ENCODE measurements at regions not wholly inside any gene's neighbourhood (a gene's known extent, or its start where the extent isn't known, plus 50 kb on each side); places are given as distances from the start of the nearest gene placed in this dataset.
"Not testable (repeated sequence)": the region's sequence is repeated elsewhere in the genome, so short reads cannot be mapped to it uniquely, and the experiment has no call there.

GRCh38 chr12:14219670-14220069 lies 145.8 kb upstream of the ATF7IP start:
- DNase-seq (ENCODE audit: low spot score in 2 of 2); ATAC-seq (replicated peaks; ENCODE audit: extremely low read depth, poor library complexity, severe bottlenecking); H3K27ac Mint-ChIP-seq (ENCODE audit: low read depth); H3K4me3 Mint-ChIP-seq; H3K27me3 Mint-ChIP-seq; H3K9me3 Mint-ChIP-seq: not testable (repeated sequence)
- peaks cover 33% of the 10 kb centered on the region for H3K4me1 Mint-ChIP-seq
- H3K36me3 Mint-ChIP-seq (ENCODE audit: insufficient read depth): peaks cover 13% of the 10 kb centered on the region

- peaks cover 4% of the 10 kb centered on the region for H3K36me3 Mint-ChIP-seq (ENCODE audit: insufficient read depth)
- DNase-seq (ENCODE audit: low spot score in 2 of 2): no peak
- ATAC-seq (replicated peaks; ENCODE audit: extremely low read depth, poor library complexity, severe bottlenecking): no peak
- H3K4me3 Mint-ChIP-seq: no peak overlapping the region
- peaks cover 9% of the 10 kb centered on the region for H3K4me1 Mint-ChIP-seq
- no peak overlapping the region for H3K27ac Mint-ChIP-seq (ENCODE audit: low read depth)
- H3K27me3 Mint-ChIP-seq: no peaks in the 10 kb centered on the region
- peaks cover 2% of the 10 kb centered on the region for H3K9me3 Mint-ChIP-seq
These were observed 140.4 kb upstream of the ATF7IP start for GRCh38 chr12:14225064-14225463.

- H3K27me3 Mint-ChIP-seq; ATAC-seq (replicated peaks; ENCODE audit: extremely low read depth, poor library complexity, severe bottlenecking); H3K27ac Mint-ChIP-seq (ENCODE audit: low read depth); H3K36me3 Mint-ChIP-seq (ENCODE audit: insufficient read depth); H3K9me3 Mint-ChIP-seq; H3K4me3 Mint-ChIP-seq; DNase-seq (ENCODE audit: low spot score in 2 of 2): not testable (repeated sequence)
- peaks cover 13% of the 10 kb centered on the region for H3K4me1 Mint-ChIP-seq
These were observed 130.3 kb upstream of the ATF7IP start for GRCh38 chr12:14235176-14235575.

- not testable (repeated sequence) for DNase-seq (ENCODE audit: low spot score in 2 of 2); H3K9me3 Mint-ChIP-seq; H3K27me3 Mint-ChIP-seq; H3K27ac Mint-ChIP-seq (ENCODE audit: low read depth); H3K36me3 Mint-ChIP-seq (ENCODE audit: insufficient read depth); ATAC-seq (replicated peaks; ENCODE audit: extremely low read depth, poor library complexity, severe bottlenecking); H3K4me3 Mint-ChIP-seq
- H3K4me1 Mint-ChIP-seq: peaks cover 21% of the 10 kb centered on the region
These were observed 128.8 kb upstream of the ATF7IP start for GRCh38 chr12:14236641-14237040.

GRCh38 chr12:14238221-14238792 lies 127.2 kb upstream of the ATF7IP start:
- Mint-ChIP-seq H3K4me1 (peaks cover 21% of the 10 kb centered on the region), H3K9me3 (no peaks in the 10 kb centered on the region), H3K27ac (ENCODE audit: low read depth) (no peak overlapping the region), H3K27me3 (no peaks in the 10 kb centered on the region), H3K4me3 (no peak overlapping the region), H3K36me3 (ENCODE audit: insufficient read depth) (peaks cover 2% of the 10 kb centered on the region)
- ATAC-seq (replicated peaks; ENCODE audit: extremely low read depth, poor library complexity, severe bottlenecking): peak; percentile 34
- no peak for DNase-seq (ENCODE audit: low spot score in 2 of 2)

GRCh38 chr12:14239350-14239934 lies 126.0 kb upstream of the ATF7IP start:
- Mint-ChIP-seq H3K4me3 (peak overlapping the region; percentile 74), H3K4me1 (peaks cover 21% of the 10 kb centered on the region), H3K27me3 (no peaks in the 10 kb centered on the region), H3K36me3 (ENCODE audit: insufficient read depth) (peaks cover 2% of the 10 kb centered on the region), H3K27ac (ENCODE audit: low read depth) (peak overlapping the region; percentile 79), H3K9me3 (peaks cover 5% of the 10 kb centered on the region)
- ATAC-seq (replicated peaks; ENCODE audit: extremely low read depth, poor library complexity, severe bottlenecking) (peak; percentile 57), DNase-seq (ENCODE audit: low spot score in 2 of 2) (no peak)

GRCh38 chr12:14239935-14240872 lies 125.3 kb upstream of the ATF7IP start:
- Mint-ChIP-seq H3K36me3 (ENCODE audit: insufficient read depth) (peaks cover 2% of the 10 kb centered on the region), H3K4me1 (peaks cover 21% of the 10 kb centered on the region), H3K27me3 (no peaks in the 10 kb centered on the region), H3K4me3 (peak overlapping the region; percentile 74), H3K27ac (ENCODE audit: low read depth) (peak overlapping the region; percentile 79), H3K9me3 (peaks cover 5% of the 10 kb centered on the region)
- DNase-seq (ENCODE audit: low spot score in 2 of 2) (no peak), ATAC-seq (replicated peaks; ENCODE audit: extremely low read depth, poor library complexity, severe bottlenecking) (no peak)

GRCh38 chr12:14240873-14241220 lies 124.6 kb upstream of the ATF7IP start:
- Mint-ChIP-seq H3K9me3 (peaks cover 5% of the 10 kb centered on the region), H3K27me3 (no peaks in the 10 kb centered on the region), H3K4me1 (peaks cover 21% of the 10 kb centered on the region), H3K4me3 (peak overlapping the region; percentile 74), H3K36me3 (ENCODE audit: insufficient read depth) (peaks cover 2% of the 10 kb centered on the region), H3K27ac (ENCODE audit: low read depth) (no peak overlapping the region)
- ATAC-seq (replicated peaks; ENCODE audit: extremely low read depth, poor library complexity, severe bottlenecking) (no peak), DNase-seq (ENCODE audit: low spot score in 2 of 2) (no peak)

GRCh38 chr12:14242825-14243224 lies 122.7 kb upstream of the ATF7IP start:
- H3K4me1 Mint-ChIP-seq: peaks cover 21% of the 10 kb centered on the region
- H3K4me3 Mint-ChIP-seq; DNase-seq (ENCODE audit: low spot score in 2 of 2); H3K36me3 Mint-ChIP-seq (ENCODE audit: insufficient read depth); H3K27ac Mint-ChIP-seq (ENCODE audit: low read depth); H3K27me3 Mint-ChIP-seq; ATAC-seq (replicated peaks; ENCODE audit: extremely low read depth, poor library complexity, severe bottlenecking); H3K9me3 Mint-ChIP-seq: not testable (repeated sequence)

- Mint-ChIP-seq H3K36me3 (ENCODE audit: insufficient read depth) (peaks cover 2% of the 10 kb centered on the region), H3K4me1 (peaks cover 20% of the 10 kb centered on the region), H3K27me3 (no peaks in the 10 kb centered on the region), H3K4me3 (no peak overlapping the region), H3K9me3 (peaks cover 5% of the 10 kb centered on the region), H3K27ac (ENCODE audit: low read depth) (no peak overlapping the region)
- ATAC-seq (replicated peaks; ENCODE audit: extremely low read depth, poor library complexity, severe bottlenecking) (no peak), DNase-seq (ENCODE audit: low spot score in 2 of 2) (no peak)
These were observed 121.5 kb upstream of the ATF7IP start for GRCh38 chr12:14243941-14244340.

- Mint-ChIP-seq H3K4me3 (no peak overlapping the region), H3K27ac (ENCODE audit: low read depth) (no peak overlapping the region)
- ATAC-seq (replicated peaks; ENCODE audit: extremely low read depth, poor library complexity, severe bottlenecking): no peak
These were observed 120.4 kb upstream of the ATF7IP start for GRCh38 chr12:14244876-14245669.

GRCh38 chr12:14247166-14247565 lies 118.3 kb upstream of the ATF7IP start:
- Mint-ChIP-seq H3K36me3 (ENCODE audit: insufficient read depth) (no peaks in the 10 kb centered on the region), H3K9me3 (peaks cover 5% of the 10 kb centered on the region), H3K27ac (ENCODE audit: low read depth) (no peak overlapping the region), H3K4me1 (no peaks in the 10 kb centered on the region), H3K4me3 (no peak overlapping the region), H3K27me3 (no peaks in the 10 kb centered on the region)
- ATAC-seq (replicated peaks; ENCODE audit: extremely low read depth, poor library complexity, severe bottlenecking) (no peak), DNase-seq (ENCODE audit: low spot score in 2 of 2) (no peak)

More at GRCh38 chr12:14244876-14245669, 120.4 kb upstream of the ATF7IP start:
- Mint-ChIP-seq H3K9me3 (peaks cover 5% of the 10 kb centered on the region), H3K36me3 (ENCODE audit: insufficient read depth) (no peaks in the 10 kb centered on the region), H3K4me1 (peaks cover 9% of the 10 kb centered on the region), H3K27me3 (no peaks in the 10 kb centered on the region)
- DNase-seq (ENCODE audit: low spot score in 2 of 2): no peak
